ENCODE measurements at regions not wholly inside any gene's neighbourhood (a gene's known extent, or its start where the extent isn't known, plus 50 kb on each side); places are given as distances from the start of the nearest gene placed in this dataset.

DNA sequence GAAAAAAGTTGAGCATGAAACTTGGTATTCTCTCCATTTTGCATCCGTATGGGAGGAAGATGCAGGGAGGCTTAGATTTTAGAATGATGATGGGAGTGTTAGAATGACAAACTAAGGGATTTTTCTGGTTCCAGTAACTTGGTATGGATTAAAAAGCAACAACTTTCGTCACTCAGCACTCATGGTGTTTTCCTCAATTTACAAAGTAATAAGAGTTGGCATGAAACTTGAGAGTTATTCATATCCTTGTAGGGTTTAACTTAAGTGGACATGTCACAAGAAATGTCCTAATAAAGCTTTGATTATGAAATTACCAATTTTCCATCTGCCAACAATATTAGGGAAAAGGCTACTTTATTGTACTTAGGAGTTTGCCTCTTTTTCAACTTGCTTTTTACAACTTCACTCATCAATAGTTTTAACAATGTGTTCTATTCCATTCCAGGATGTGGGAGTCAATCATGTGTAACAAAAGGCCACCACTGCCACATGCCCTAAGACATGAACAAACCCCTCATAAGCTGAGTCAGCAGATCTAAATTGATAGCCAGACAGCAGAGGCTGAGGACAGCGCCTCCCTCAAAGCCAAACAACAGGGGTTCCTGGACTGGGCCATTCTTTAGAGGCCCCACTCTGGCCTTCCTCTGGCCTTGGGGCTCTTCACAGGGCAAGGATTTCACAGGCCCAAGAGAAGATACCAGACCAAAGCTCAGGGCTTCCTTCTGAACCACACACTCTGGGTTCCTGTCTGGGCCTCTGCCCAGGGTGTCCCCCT is 265.8 kb downstream of the TNS1 start:
- in situ Hi-C loops (cut with HindIII; ENCODE audit: low pct_ligation_motif_present, low sequenced_read_pairs) = no loop called here
- no peak overlapping the region for H3K27ac ChIP-seq
- no peak for TF ChIP-seq CTCF (IDR thresholded peaks at IDR 0.05; ENCODE audit: low read depth, low read length, missing control alignments)
- no peaks in the 10 kb centered on the region for H3K36me3 ChIP-seq (replicated peaks)
- H3K27me3 ChIP-seq (replicated peaks) = no peaks in the 10 kb centered on the region
- no peak for DNase-seq
- no peak overlapping the region for H3K4me3 ChIP-seq (ENCODE audit: low read depth, low read length)

DNA sequence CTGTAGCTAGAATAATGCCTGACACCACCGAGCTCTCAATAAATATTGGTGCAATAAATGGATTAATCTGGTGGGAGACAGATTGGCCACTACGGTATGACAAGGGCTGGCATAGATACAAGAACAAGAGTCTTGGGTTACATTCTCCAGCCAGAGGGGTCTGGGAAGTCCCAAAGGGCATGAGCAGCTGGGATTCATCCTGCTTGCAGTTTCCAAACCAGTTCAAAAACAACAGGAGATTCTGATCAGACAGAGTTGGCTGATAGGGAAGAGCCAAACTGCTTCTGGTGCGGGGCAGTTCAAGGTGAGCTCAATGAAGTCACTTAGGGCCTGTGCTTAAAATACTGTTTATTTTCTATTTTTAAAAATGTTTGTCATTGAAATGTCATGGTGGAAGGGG is 266.9 kb downstream of the TNS1 start:
- no peak for TF ChIP-seq CTCF (IDR thresholded peaks at IDR 0.05; ENCODE audit: low read depth, low read length, missing control alignments)
- Histone ChIP-seq H3K27ac (no peak overlapping the region), H3K36me3 (replicated peaks) (no peaks in the 10 kb centered on the region), H3K4me3 (ENCODE audit: low read depth, low read length) (no peak overlapping the region), H3K27me3 (replicated peaks) (no peaks in the 10 kb centered on the region)
- in situ Hi-C loops (cut with HindIII; ENCODE audit: low pct_ligation_motif_present, low sequenced_read_pairs) = no loop called here
- no peak for DNase-seq

DNA sequence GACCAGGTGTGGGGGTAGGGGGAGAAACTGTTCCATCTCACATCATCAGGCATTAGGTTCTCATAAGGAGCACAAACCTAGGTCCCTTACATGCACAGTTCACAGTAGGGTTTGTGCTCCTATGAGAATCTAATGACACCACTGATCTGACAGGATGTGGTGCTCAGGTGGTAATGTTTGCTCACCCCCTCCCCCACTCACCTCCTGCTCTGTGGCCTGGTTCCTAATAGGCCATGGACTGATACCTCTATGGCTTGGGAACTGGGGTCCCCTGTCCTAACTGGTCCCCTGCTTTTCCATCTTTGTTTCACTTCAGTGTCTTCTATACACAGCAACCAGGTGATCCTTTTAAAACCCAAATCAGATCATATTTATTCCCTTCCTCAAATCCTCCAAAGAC is 267.8 kb downstream of the TNS1 start:
- no peak overlapping the region for H3K4me3 ChIP-seq (ENCODE audit: low read depth, low read length)
- in situ Hi-C loops (cut with HindIII; ENCODE audit: low pct_ligation_motif_present, low sequenced_read_pairs) = no loop called here
- no peak overlapping the region for H3K27ac ChIP-seq
- TF ChIP-seq CTCF (IDR thresholded peaks at IDR 0.05; ENCODE audit: low read depth, low read length, missing control alignments) = no peak
- DNase-seq = no peak
- no peaks in the 10 kb centered on the region for H3K36me3 ChIP-seq (replicated peaks)
- H3K27me3 ChIP-seq (replicated peaks) = no peaks in the 10 kb centered on the region

DNA sequence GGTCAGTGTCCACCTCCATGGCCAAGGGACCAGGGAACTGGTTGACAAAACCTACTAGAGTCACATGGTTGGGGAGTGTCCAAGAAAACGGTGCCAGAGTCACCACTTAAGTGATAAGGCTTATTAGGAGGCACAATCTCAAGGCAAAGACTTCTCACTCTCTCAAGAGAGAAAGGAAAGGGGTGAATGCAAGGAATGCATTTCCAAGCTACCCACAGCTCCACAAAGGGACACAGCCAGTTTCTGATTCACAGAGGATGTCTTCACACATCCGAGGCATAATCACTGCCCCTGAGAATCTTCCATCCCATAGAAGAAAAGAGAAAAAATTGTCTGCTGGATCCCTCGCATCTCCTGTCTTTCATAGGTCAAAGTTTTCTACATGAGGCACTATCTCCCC is 269.3 kb downstream of the TNS1 start:
- no peak overlapping the region for H3K27ac ChIP-seq
- in situ Hi-C loops (cut with HindIII; ENCODE audit: low pct_ligation_motif_present, low sequenced_read_pairs) = no loop called here
- no peaks in the 10 kb centered on the region for H3K27me3 ChIP-seq (replicated peaks)
- H3K4me3 ChIP-seq (ENCODE audit: low read depth, low read length) = no peak overlapping the region
- no peaks in the 10 kb centered on the region for H3K36me3 ChIP-seq (replicated peaks)
- DNase-seq = no peak
- no peak for TF ChIP-seq CTCF (IDR thresholded peaks at IDR 0.05; ENCODE audit: low read depth, low read length, missing control alignments)

DNA sequence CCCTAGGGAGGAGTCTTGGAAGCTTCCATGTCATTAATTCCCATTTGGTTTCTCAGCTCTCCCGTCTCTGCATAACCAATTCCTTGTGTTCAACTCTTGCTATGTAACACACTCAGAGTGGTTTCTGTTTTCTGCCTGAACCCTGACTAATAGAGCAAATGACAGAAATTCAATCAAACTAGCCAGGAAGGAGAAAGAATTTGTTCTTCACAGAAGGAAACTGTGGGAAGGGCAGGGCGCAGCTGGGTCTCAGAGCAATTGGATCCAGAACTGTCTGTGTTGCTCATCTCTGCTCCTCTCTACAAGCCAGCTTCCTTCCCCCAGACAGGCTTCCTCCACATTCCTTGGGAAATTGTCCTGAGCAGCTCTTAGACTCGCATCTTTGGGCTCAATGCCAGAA is 269.8 kb downstream of the TNS1 start:
- DNase-seq = no peak
- no peaks in the 10 kb centered on the region for H3K27me3 ChIP-seq (replicated peaks)
- H3K36me3 ChIP-seq (replicated peaks) = no peaks in the 10 kb centered on the region
- no peak for TF ChIP-seq CTCF (IDR thresholded peaks at IDR 0.05; ENCODE audit: low read depth, low read length, missing control alignments)
- no peak overlapping the region for H3K27ac ChIP-seq
- in situ Hi-C loops (cut with HindIII; ENCODE audit: low pct_ligation_motif_present, low sequenced_read_pairs) = no loop called here
- no peak overlapping the region for H3K4me3 ChIP-seq (ENCODE audit: low read depth, low read length)

GRCh38 chr2:217731805-217732204 is 271.0 kb downstream of the TNS1 start:
- Histone ChIP-seq H3K36me3 (replicated peaks) (no peaks in the 10 kb centered on the region), H3K4me3 (ENCODE audit: low read depth, low read length) (no peak overlapping the region), H3K27ac (no peak overlapping the region), H3K27me3 (replicated peaks) (no peaks in the 10 kb centered on the region)
- no peak for DNase-seq
- no peak for TF ChIP-seq CTCF (IDR thresholded peaks at IDR 0.05; ENCODE audit: low read depth, low read length, missing control alignments)
- in situ Hi-C loops (cut with HindIII; ENCODE audit: low pct_ligation_motif_present, low sequenced_read_pairs) = no loop called here

All from brain microvascular endothelial cell (primary cell).